Astrocyte (in vitro differentiated cells and primary cell): ENCODE measurements at regions not wholly inside any gene's neighbourhood (a gene's known extent, or its start where the extent isn't known, plus 50 kb on each side); places are given as distances from the start of the nearest gene placed in this dataset.
A peak's percentile ranks its signal among the peaks of the same experiment; 100 is the strongest.
"Not testable (repeated sequence)": the region's sequence is repeated elsewhere in the genome, so short reads cannot be mapped to it uniquely, and the experiment has no call there.

Source experiments
- DNase-seq: peaks from one replicate; pipeline ENCODE4 v3.0.0-alpha.2; 2010; ENCODE audit warnings: low read depth
- FAIRE-seq: peaks from 2 replicates; lab custom pipeline; 2011; peaks lifted over from hg19 to GRCh38; lab: Jason Lieb, UNC
- H2AFZ ChIP-seq: 2 replicates; pipeline ENCODE4 v1.6.0; 2012; ENCODE audit warnings: low read depth, low read length, inconsistent platforms
- H3K27ac ChIP-seq: 2 replicates; pipeline ENCODE4 v1.5.1; 2011; ENCODE audit warnings: low read depth, low read length, inconsistent platforms
- H3K27me3 ChIP-seq: 2 replicates; pipeline ENCODE4 v1.6.0; 2011; ENCODE audit warnings: low read length, inconsistent platforms; ENCODE audit not compliant: insufficient read depth
- H3K36me3 ChIP-seq: 2 replicates; pipeline ENCODE4 v1.5.1; 2011; ENCODE audit warnings: low read length, inconsistent platforms; ENCODE audit not compliant: insufficient read depth
- H3K4me1 ChIP-seq: 2 replicates; pipeline ENCODE4 v1.5.1; 2011; ENCODE audit warnings: low read length, inconsistent platforms; ENCODE audit not compliant: insufficient read depth
- H3K4me2 ChIP-seq: 2 replicates; pipeline ENCODE4 v1.6.0; 2012; ENCODE audit warnings: low read length, inconsistent platforms
- H3K4me3 ChIP-seq: 2 replicates; pipeline ENCODE4 v1.5.1; 2011; ENCODE audit warnings: low read depth, mild to moderate bottlenecking, low read length, inconsistent platforms; ENCODE audit not compliant: insufficient read depth
- H3K79me2 ChIP-seq: 2 replicates; pipeline ENCODE4 v1.6.0; 2012; ENCODE audit warnings: mild to moderate bottlenecking, low read length, inconsistent platforms; ENCODE audit not compliant: insufficient read depth
- H3K9ac ChIP-seq: 2 replicates; pipeline ENCODE4 v1.6.0; 2012; ENCODE audit warnings: mild to moderate bottlenecking, low read length, inconsistent platforms
- H3K9me3 ChIP-seq: 2 replicates; pipeline ENCODE4 v1.5.1; 2012; ENCODE audit warnings: low read depth, mild to moderate bottlenecking, low read length, inconsistent platforms; ENCODE audit not compliant: insufficient read depth
- H4K20me1 ChIP-seq: 2 replicates; pipeline ENCODE4 v1.6.0; 2012; ENCODE audit warnings: low read length, inconsistent platforms; ENCODE audit not compliant: insufficient read depth
- H3K27ac Mint-ChIP-seq: one replicate; pipeline ENCODE4 v1.8.0; 2021; ENCODE audit warnings: mild to moderate bottlenecking, mixed read lengths; ENCODE audit not compliant: unreplicated experiment
- H3K27me3 Mint-ChIP-seq: one replicate; pipeline ENCODE4 v1.8.0; 2021; ENCODE audit warnings: low read depth, mixed read lengths; ENCODE audit not compliant: unreplicated experiment
- H3K36me3 Mint-ChIP-seq: one replicate; pipeline ENCODE4 v1.8.0; 2021; ENCODE audit warnings: low read depth, mixed read lengths; ENCODE audit not compliant: unreplicated experiment
- H3K4me1 Mint-ChIP-seq: one replicate; pipeline ENCODE4 v1.8.0; 2021; ENCODE audit warnings: low read depth, mixed read lengths; ENCODE audit not compliant: unreplicated experiment
- H3K4me3 Mint-ChIP-seq: one replicate; pipeline ENCODE4 v1.8.0; 2021; ENCODE audit warnings: mild to moderate bottlenecking, moderate library complexity, mixed read lengths; ENCODE audit not compliant: unreplicated experiment
- H3K9me3 Mint-ChIP-seq: one replicate; pipeline ENCODE4 v1.8.0; 2021; ENCODE audit warnings: mild to moderate bottlenecking, mixed read lengths; ENCODE audit not compliant: unreplicated experiment
- EZH2 ChIP-seq: IDR thresholded peaks from 2 replicates; pipeline ENCODE4 v1.6.1; 2012; ENCODE audit warnings: mild to moderate bottlenecking, low read length, inconsistent platforms; ENCODE audit not compliant: insufficient read depth
- TF ChIP-seq, protein P1 (sequence below): IDR thresholded peaks from 2 replicates; pipeline ENCODE4 v1.5.1; 2011; ENCODE audit warnings: low read depth, mild to moderate bottlenecking, inconsistent platforms, low read length, moderate library complexity; ENCODE audit not compliant: insufficient read depth

- no peaks in the 10 kb centered on the region for H3K4me1 ChIP-seq
- no peak overlapping the region for H3K9ac ChIP-seq
- no peaks in the 10 kb centered on the region for H3K9me3 ChIP-seq
- no peak overlapping the region for H3K27ac ChIP-seq
- Mint-ChIP-seq H3K27ac (no peak overlapping the region), H3K27me3 (peaks cover 2% of the 10 kb centered on the region), H3K4me1 (no peaks in the 10 kb centered on the region), H3K9me3 (no peaks in the 10 kb centered on the region), H3K4me3 (no peak overlapping the region), H3K36me3 (no peaks in the 10 kb centered on the region)
- DNase-seq = no peak
- H3K4me2 ChIP-seq = no peak overlapping the region
- H3K27me3 ChIP-seq = no peaks in the 10 kb centered on the region
- no peaks in the 10 kb centered on the region for H3K36me3 ChIP-seq
- no peaks in the 10 kb centered on the region for H4K20me1 ChIP-seq
- no peak overlapping the region for H2AFZ ChIP-seq
- TF ChIP-seq, protein P1, sequence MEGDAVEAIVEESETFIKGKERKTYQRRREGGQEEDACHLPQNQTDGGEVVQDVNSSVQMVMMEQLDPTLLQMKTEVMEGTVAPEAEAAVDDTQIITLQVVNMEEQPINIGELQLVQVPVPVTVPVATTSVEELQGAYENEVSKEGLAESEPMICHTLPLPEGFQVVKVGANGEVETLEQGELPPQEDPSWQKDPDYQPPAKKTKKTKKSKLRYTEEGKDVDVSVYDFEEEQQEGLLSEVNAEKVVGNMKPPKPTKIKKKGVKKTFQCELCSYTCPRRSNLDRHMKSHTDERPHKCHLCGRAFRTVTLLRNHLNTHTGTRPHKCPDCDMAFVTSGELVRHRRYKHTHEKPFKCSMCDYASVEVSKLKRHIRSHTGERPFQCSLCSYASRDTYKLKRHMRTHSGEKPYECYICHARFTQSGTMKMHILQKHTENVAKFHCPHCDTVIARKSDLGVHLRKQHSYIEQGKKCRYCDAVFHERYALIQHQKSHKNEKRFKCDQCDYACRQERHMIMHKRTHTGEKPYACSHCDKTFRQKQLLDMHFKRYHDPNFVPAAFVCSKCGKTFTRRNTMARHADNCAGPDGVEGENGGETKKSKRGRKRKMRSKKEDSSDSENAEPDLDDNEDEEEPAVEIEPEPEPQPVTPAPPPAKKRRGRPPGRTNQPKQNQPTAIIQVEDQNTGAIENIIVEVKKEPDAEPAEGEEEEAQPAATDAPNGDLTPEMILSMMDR = peak; percentile 19
- TF ChIP-seq EZH2 = no peak
- no peak overlapping the region for H3K4me3 ChIP-seq
- H3K79me2 ChIP-seq = no peaks in the 10 kb centered on the region
- FAIRE-seq = no peak
These were observed 484.6 kb downstream of the AACS start for GRCh38 chr12:125549836-125550235.

DNA sequence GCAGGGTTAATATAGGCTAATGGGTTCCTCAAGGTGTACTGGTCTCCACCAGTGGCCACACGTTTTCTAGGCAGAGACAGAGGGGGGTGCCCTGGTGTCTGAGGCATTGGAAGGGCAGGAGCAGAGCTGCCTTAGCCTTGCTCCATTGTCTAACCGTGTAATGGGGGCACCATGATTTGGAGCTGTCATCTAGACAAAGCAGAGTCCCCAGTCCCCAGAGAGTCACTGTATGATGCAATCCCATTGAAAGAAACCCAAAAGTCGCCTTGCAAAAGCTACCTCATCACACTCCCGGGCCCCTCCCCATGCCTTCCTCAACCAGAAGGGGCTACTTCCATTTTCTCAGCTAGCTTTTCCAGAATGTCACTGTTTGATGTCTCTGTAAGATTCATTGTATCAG lies 487.1 kb downstream of the AACS start:
- Mint-ChIP-seq H3K4me3 (no peak overlapping the region), H3K27ac (no peak overlapping the region), H3K27me3 (peaks cover 2% of the 10 kb centered on the region), H3K9me3 (no peaks in the 10 kb centered on the region), H3K36me3 (no peaks in the 10 kb centered on the region), H3K4me1 (no peaks in the 10 kb centered on the region)
- Histone ChIP-seq H4K20me1 (no peaks in the 10 kb centered on the region), H3K79me2 (no peaks in the 10 kb centered on the region), H3K4me2 (no peak overlapping the region), H3K4me1 (no peaks in the 10 kb centered on the region), H3K27me3 (no peaks in the 10 kb centered on the region), H3K9me3 (no peaks in the 10 kb centered on the region), H3K4me3 (no peak overlapping the region), H2AFZ (no peak overlapping the region), H3K9ac (no peak overlapping the region), H3K27ac (no peak overlapping the region), H3K36me3 (no peaks in the 10 kb centered on the region)
- TF ChIP-seq, protein P1 = no peak
- TF ChIP-seq EZH2 = no peak
- no peak for DNase-seq
- no peak for FAIRE-seq

DNA sequence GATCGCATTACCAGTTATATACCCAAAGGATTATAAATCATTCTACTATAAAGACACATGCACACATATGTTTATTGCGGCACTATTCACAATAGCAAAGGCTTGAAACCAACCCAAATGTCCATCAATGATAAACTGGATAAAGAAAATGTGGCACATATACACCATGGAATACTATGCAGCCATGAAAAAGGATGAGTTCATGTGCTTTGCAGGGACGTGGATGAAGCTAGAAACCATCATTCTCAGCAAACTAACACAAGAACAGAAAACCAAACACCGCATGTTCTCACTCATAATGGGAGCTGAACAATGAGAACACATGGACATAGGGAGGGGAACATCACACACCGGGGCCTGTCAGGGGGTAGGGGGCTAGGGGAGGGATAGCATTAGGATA lies 495.8 kb downstream of the AACS start:
- DNase-seq, H3K9ac ChIP-seq, H3K4me1 ChIP-seq, H3K4me2 ChIP-seq, H3K27me3 Mint-ChIP-seq, H3K27me3 ChIP-seq, H3K4me3 ChIP-seq, H3K27ac ChIP-seq, H3K4me1 Mint-ChIP-seq, H3K36me3 ChIP-seq, H4K20me1 ChIP-seq, H3K9me3 ChIP-seq, FAIRE-seq, H3K4me3 Mint-ChIP-seq, H3K27ac Mint-ChIP-seq, H3K9me3 Mint-ChIP-seq, H3K79me2 ChIP-seq, H3K36me3 Mint-ChIP-seq, H2AFZ ChIP-seq: not testable (repeated sequence)
